ENCODE measurements at regions not wholly inside any gene's neighbourhood (a gene's known extent, or its start where the extent isn't known, plus 50 kb on each side); places are given as distances from the start of the nearest gene placed in this dataset.

- H3K4me3 ChIP-seq (ENCODE audit: insufficient read length, low read depth) = no peak overlapping the region
- no peaks in the 10 kb centered on the region for H3K27me3 ChIP-seq (ENCODE audit: insufficient read depth, insufficient read length)
- TF ChIP-seq ZNF274 (IDR thresholded peaks at IDR 0.05; ENCODE audit: low read depth, low read length) (no peak), SUZ12 (IDR thresholded peaks at IDR 0.05; ENCODE audit: extremely low read depth, insufficient read depth, insufficient read length) (no peak), YY1 (IDR thresholded peaks at IDR 0.05; ENCODE audit: insufficient read depth, insufficient read length) (no peak)
- no peak overlapping the region for H3K9ac ChIP-seq (ENCODE audit: insufficient read length, low read depth)
- H3K9me3 ChIP-seq (ENCODE audit: insufficient read depth, low read length) = peaks cover 10% of the 10 kb centered on the region; the same call in 1 of the 2 replicates
- H3K36me3 ChIP-seq (ENCODE audit: insufficient read depth, insufficient read length, low read length) = no peaks in the 10 kb centered on the region
- no peaks in the 10 kb centered on the region for H3K4me1 ChIP-seq (ENCODE audit: insufficient read depth, insufficient read length)
- no peak for DNase-seq (ENCODE audit: low read depth, low spot score)
Observed at GRCh38 chr4:171718665-171719064, 94.5 kb upstream of the GALNTL6 start.

DNA sequence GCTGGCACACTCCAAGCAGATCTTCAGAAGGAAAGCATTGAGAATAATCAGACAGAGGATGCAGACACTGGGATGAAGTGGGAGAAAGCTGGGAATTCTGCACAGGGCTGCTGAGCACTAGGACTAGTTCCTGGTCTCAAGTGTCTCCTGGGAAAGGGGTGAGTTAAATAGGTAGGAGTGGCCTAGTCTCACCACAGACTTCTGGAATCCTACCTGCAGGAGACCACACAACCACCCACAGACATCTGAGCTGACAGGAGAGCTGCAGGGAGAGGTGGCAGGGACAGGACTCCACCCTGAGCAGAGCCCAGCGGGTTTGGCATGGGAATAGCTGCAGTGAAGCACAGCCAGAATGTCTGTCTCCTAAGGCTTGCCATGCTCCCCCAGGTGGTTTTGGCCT, 95.1 kb upstream of the GALNTL6 start:
- Histone ChIP-seq H3K27me3 (ENCODE audit: insufficient read depth, insufficient read length) (no peaks in the 10 kb centered on the region), H3K9me3 (ENCODE audit: insufficient read depth, low read length) (peaks cover 10% of the 10 kb centered on the region; the same call in 1 of the 2 replicates), H3K9ac (ENCODE audit: insufficient read length, low read depth) (no peak overlapping the region), H3K4me3 (ENCODE audit: insufficient read length, low read depth) (no peak overlapping the region), H3K4me1 (ENCODE audit: insufficient read depth, insufficient read length) (no peaks in the 10 kb centered on the region), H3K36me3 (ENCODE audit: insufficient read depth, insufficient read length, low read length) (no peaks in the 10 kb centered on the region)
- TF ChIP-seq YY1 (IDR thresholded peaks at IDR 0.05; ENCODE audit: insufficient read depth, insufficient read length) (no peak), ZNF274 (IDR thresholded peaks at IDR 0.05; ENCODE audit: low read depth, low read length) (no peak), SUZ12 (IDR thresholded peaks at IDR 0.05; ENCODE audit: extremely low read depth, insufficient read depth, insufficient read length) (no peak)
- DNase-seq (ENCODE audit: low read depth, low spot score) = no peak

GRCh38 chr4:171717231-171717741, 95.9 kb upstream of the GALNTL6 start:
- H3K9ac ChIP-seq (ENCODE audit: insufficient read length, low read depth) = no peak overlapping the region
- no peaks in the 10 kb centered on the region for H3K27me3 ChIP-seq (ENCODE audit: insufficient read depth, insufficient read length)
- H3K4me3 ChIP-seq (ENCODE audit: insufficient read length, low read depth) = no peak overlapping the region
- no peaks in the 10 kb centered on the region for H3K36me3 ChIP-seq (ENCODE audit: insufficient read depth, insufficient read length, low read length)
- peaks cover 10% of the 10 kb centered on the region; the same call in 1 of the 2 replicates for H3K9me3 ChIP-seq (ENCODE audit: insufficient read depth, low read length)
- no peak for TF ChIP-seq YY1 (IDR thresholded peaks at IDR 0.05; ENCODE audit: insufficient read depth, insufficient read length)
- no peak for TF ChIP-seq ZNF274 (IDR thresholded peaks at IDR 0.05; ENCODE audit: low read depth, low read length)
- TF ChIP-seq SUZ12 (IDR thresholded peaks at IDR 0.05; ENCODE audit: extremely low read depth, insufficient read depth, insufficient read length) = no peak
- no peaks in the 10 kb centered on the region for H3K4me1 ChIP-seq (ENCODE audit: insufficient read depth, insufficient read length)
- DNase-seq (ENCODE audit: low read depth, low spot score) = no peak

- peaks cover 10% of the 10 kb centered on the region; the same call in 1 of the 2 replicates for H3K9me3 ChIP-seq (ENCODE audit: insufficient read depth, low read length)
- H3K4me3 ChIP-seq (ENCODE audit: insufficient read length, low read depth) = no peak overlapping the region
- H3K27me3 ChIP-seq (ENCODE audit: insufficient read depth, insufficient read length) = no peaks in the 10 kb centered on the region
- DNase-seq (ENCODE audit: low read depth, low spot score) = no peak
- TF ChIP-seq YY1 (IDR thresholded peaks at IDR 0.05; ENCODE audit: insufficient read depth, insufficient read length) = no peak
- no peak for TF ChIP-seq SUZ12 (IDR thresholded peaks at IDR 0.05; ENCODE audit: extremely low read depth, insufficient read depth, insufficient read length)
- no peak for TF ChIP-seq ZNF274 (IDR thresholded peaks at IDR 0.05; ENCODE audit: low read depth, low read length)
- H3K4me1 ChIP-seq (ENCODE audit: insufficient read depth, insufficient read length) = no peaks in the 10 kb centered on the region
- no peak overlapping the region for H3K9ac ChIP-seq (ENCODE audit: insufficient read length, low read depth)
- no peaks in the 10 kb centered on the region for H3K36me3 ChIP-seq (ENCODE audit: insufficient read depth, insufficient read length, low read length)
Observed at GRCh38 chr4:171715973-171716372, 97.2 kb upstream of the GALNTL6 start.

- H3K4me1 ChIP-seq (ENCODE audit: insufficient read depth, insufficient read length) = no peaks in the 10 kb centered on the region
- TF ChIP-seq ZNF274 (IDR thresholded peaks at IDR 0.05; ENCODE audit: low read depth, low read length) (no peak), SUZ12 (IDR thresholded peaks at IDR 0.05; ENCODE audit: extremely low read depth, insufficient read depth, insufficient read length) (no peak), YY1 (IDR thresholded peaks at IDR 0.05; ENCODE audit: insufficient read depth, insufficient read length) (no peak)
- no peak overlapping the region for H3K4me3 ChIP-seq (ENCODE audit: insufficient read length, low read depth)
- no peak overlapping the region for H3K9ac ChIP-seq (ENCODE audit: insufficient read length, low read depth)
- DNase-seq (ENCODE audit: low read depth, low spot score) = no peak
- no peaks in the 10 kb centered on the region for H3K36me3 ChIP-seq (ENCODE audit: insufficient read depth, insufficient read length, low read length)
- peaks cover 10% of the 10 kb centered on the region; the same call in 1 of the 2 replicates for H3K9me3 ChIP-seq (ENCODE audit: insufficient read depth, low read length)
- H3K27me3 ChIP-seq (ENCODE audit: insufficient read depth, insufficient read length) = no peaks in the 10 kb centered on the region
Observed at GRCh38 chr4:171714791-171715454, 98.3 kb upstream of the GALNTL6 start.

GRCh38 chr4:171710743-171711142, 102.5 kb upstream of the GALNTL6 start:
- H3K27me3 ChIP-seq (ENCODE audit: insufficient read depth, insufficient read length) = no peaks in the 10 kb centered on the region
- no peaks in the 10 kb centered on the region for H3K36me3 ChIP-seq (ENCODE audit: insufficient read depth, insufficient read length, low read length)
- H3K9me3 ChIP-seq (ENCODE audit: insufficient read depth, low read length) = peaks cover 10% of the 10 kb centered on the region; the same call in 1 of the 2 replicates
- DNase-seq (ENCODE audit: low read depth, low spot score) = no peak
- no peak overlapping the region for H3K9ac ChIP-seq (ENCODE audit: insufficient read length, low read depth)
- TF ChIP-seq ZNF274 (IDR thresholded peaks at IDR 0.05; ENCODE audit: low read depth, low read length) (no peak), SUZ12 (IDR thresholded peaks at IDR 0.05; ENCODE audit: extremely low read depth, insufficient read depth, insufficient read length) (no peak), YY1 (IDR thresholded peaks at IDR 0.05; ENCODE audit: insufficient read depth, insufficient read length) (no peak)
- H3K4me1 ChIP-seq (ENCODE audit: insufficient read depth, insufficient read length) = no peaks in the 10 kb centered on the region
- H3K4me3 ChIP-seq (ENCODE audit: insufficient read length, low read depth) = no peak overlapping the region

DNA sequence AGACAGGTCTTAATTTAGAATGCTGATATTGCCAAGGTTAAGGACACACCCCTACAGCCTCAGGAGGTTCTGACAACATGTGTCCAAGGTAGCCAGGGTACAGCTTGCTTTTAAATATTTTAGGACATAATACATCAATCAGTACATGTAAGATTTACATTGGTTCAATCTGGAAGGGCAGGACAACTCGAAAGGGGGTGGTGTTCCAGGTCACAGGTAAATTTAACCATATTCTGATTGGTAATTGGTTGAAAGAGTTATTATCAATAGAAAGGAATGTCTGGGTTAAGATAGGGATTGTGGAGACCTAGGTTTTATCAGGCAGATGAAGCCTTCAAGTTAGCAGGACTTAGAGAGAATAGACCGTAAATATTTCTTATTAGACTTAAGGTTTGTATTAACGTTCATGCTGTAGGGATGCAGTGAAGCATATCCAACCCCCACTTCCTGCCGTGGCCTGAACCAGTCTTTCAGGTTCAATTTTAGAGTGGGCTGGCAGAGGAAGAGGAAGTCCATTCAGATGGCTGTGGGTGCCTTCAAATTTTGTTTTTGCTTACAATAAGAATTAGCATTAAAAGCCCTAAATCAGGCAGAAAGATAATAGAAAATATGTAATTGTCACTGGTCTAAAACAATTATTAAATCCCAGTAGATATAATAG, 136.5 kb upstream of the GALNTL6 start:
- Histone ChIP-seq H3K36me3 (ENCODE audit: insufficient read depth, insufficient read length, low read length) (no peaks in the 10 kb centered on the region), H3K4me3 (ENCODE audit: insufficient read length, low read depth) (no peak overlapping the region), H3K9me3 (ENCODE audit: insufficient read depth, low read length) (no peaks in the 10 kb centered on the region), H3K9ac (ENCODE audit: insufficient read length, low read depth) (no peak overlapping the region), H3K27me3 (ENCODE audit: insufficient read depth, insufficient read length) (no peaks in the 10 kb centered on the region), H3K4me1 (ENCODE audit: insufficient read depth, insufficient read length) (no peaks in the 10 kb centered on the region)
- DNase-seq (ENCODE audit: low read depth, low spot score) = no peak
- TF ChIP-seq ZNF274 (IDR thresholded peaks at IDR 0.05; ENCODE audit: low read depth, low read length) (no peak), YY1 (IDR thresholded peaks at IDR 0.05; ENCODE audit: insufficient read depth, insufficient read length) (no peak), SUZ12 (IDR thresholded peaks at IDR 0.05; ENCODE audit: extremely low read depth, insufficient read depth, insufficient read length) (no peak)

All from NT2/D1 (cell line).